Panc1 (cell line): ENCODE measurements at regions not wholly inside any gene's neighbourhood (a gene's known extent, or its start where the extent isn't known, plus 50 kb on each side); places are given as distances from the start of the nearest gene placed in this dataset.

Source experiments
- ATAC-seq: fragments of 200-7000 bp; cut with Tn5 transposase; 2 replicates; pipeline ENCODE4 v1.9.1; 2020; ENCODE audit warnings: mild to moderate bottlenecking, moderate library complexity
- BruUV-seq: library from RNA; stranded (reverse); fragments of 400-500 nt; replicated peaks from 2 replicates; lab custom pipeline; 2021; lab: Mats Ljungman, UMichigan
- CTCF ChIA-PET: fragments of 300-600 bp; sonication (Branson Sonifier 250); formaldehyde crosslinking; loops from one replicate; lab custom pipeline; 2022; ENCODE audit warnings: antibody characterized with exemption; lab: Charles Lee
- POLR2A ChIA-PET: fragments of 300-600 bp; sonication (Branson Sonifier 250); formaldehyde crosslinking; loops from one replicate; lab custom pipeline; 2022; ENCODE audit warnings: antibody characterized with exemption; lab: Charles Lee
- DNase-seq: peaks from one replicate; pipeline ENCODE4 v3.0.0-alpha.2; 2010; ENCODE audit warnings: low read depth, low spot score
- H3K27ac ChIP-seq: 2 replicates; pipeline ENCODE4 v1.5.1; 2011; ENCODE audit warnings: mild to moderate bottlenecking, low read length, inconsistent platforms
- H3K27me3 ChIP-seq: fragments of 200-500 bp; sonication (Bioruptor generic); 2 replicates; pipeline ENCODE4 v1.6.0; 2014; ENCODE audit warnings: low read length, inconsistent platforms; ENCODE audit not compliant: control insufficient read depth, insufficient read depth
- H3K36me3 ChIP-seq: fragments of 200-500 bp; sonication (Bioruptor generic); 2 replicates; pipeline ENCODE4 v1.5.1; 2014; ENCODE audit warnings: inconsistent platforms, mild to moderate bottlenecking, low read length, moderate library complexity; ENCODE audit not compliant: control insufficient read depth, insufficient read depth
- H3K4me1 ChIP-seq: 2 replicates; pipeline ENCODE4 v1.5.1; 2011; ENCODE audit warnings: inconsistent platforms, mild to moderate bottlenecking, low read length, moderate library complexity; ENCODE audit not compliant: control insufficient read depth, insufficient read depth
- H3K4me3 ChIP-seq, 2 experiments: 2 replicates each; pipeline ENCODE4 v1.5.1; 2011 to 2012; ENCODE audit warnings: low read depth in 2 of 2, low read length in 2 of 2, mild to moderate bottlenecking in 2 of 2, inconsistent platforms in 1 of 2, moderate library complexity in 1 of 2
- H3K9me3 ChIP-seq: fragments of 200-500 bp; sonication (Bioruptor generic); 2 replicates; pipeline ENCODE4 v1.5.1; 2014; ENCODE audit warnings: low read depth, mild to moderate bottlenecking, inconsistent platforms, low read length, moderate library complexity; ENCODE audit not compliant: control insufficient read depth, insufficient read depth
- CTCF ChIP-seq: fragments of 450-650 bp; IDR thresholded peaks from 2 replicates; pipeline ENCODE4 v1.5.1; 2017; ENCODE audit warnings: mild to moderate bottlenecking
- POLR2AphosphoS5 ChIP-seq: IDR thresholded peaks from 2 replicates; pipeline ENCODE4 v1.6.1; 2012; ENCODE audit warnings: mild to moderate bottlenecking, low read depth, low read length, moderate library complexity
- REST ChIP-seq, 2 experiments: IDR thresholded peaks; 2 replicates each; pipeline ENCODE4 v1.6.1; 2011 to 2012; ENCODE audit warnings: low read depth in 2 of 2, control low read depth in 1 of 2, low read length in 1 of 2, mild to moderate bottlenecking in 1 of 2, moderate library complexity in 1 of 2; ENCODE audit not compliant: insufficient read depth in 1 of 2
- SIN3A ChIP-seq: IDR thresholded peaks from 2 replicates; pipeline ENCODE4 v1.6.1; 2012; ENCODE audit warnings: low read depth, mild to moderate bottlenecking, low read length, moderate library complexity, borderline replicate concordance; ENCODE audit not compliant: insufficient read depth
- TCF7L2 ChIP-seq: IDR thresholded peaks from 2 replicates; pipeline ENCODE4 v1.6.1; 2011; ENCODE audit warnings: mild to moderate bottlenecking, low read depth, low read length, inconsistent platforms
- in situ Hi-C: cut with HindIII; loops from 2 replicates; pipeline ENCODE4 v1.10.0; 2016; ENCODE audit warnings: low sequenced_read_pairs, low pct_unique_long_range_greater_than_20kb
- intact Hi-C: fragments of 100-400 bp; cut with micrococcal nuclease; formaldehyde crosslinking; loops from one replicate; pipeline ENCODE4 v1.10.0; 2022; ENCODE audit not compliant: unreplicated experiment

- no peak for DNase-seq
- POLR2A ChIA-PET: no interaction called here
- BruUV-seq: no TSS peak
- in situ Hi-C loops (no loop called here), intact Hi-C loops (no loop called here)
- no peaks in the 10 kb centered on the region for H3K9me3 ChIP-seq
- no peaks in the 10 kb centered on the region for H3K36me3 ChIP-seq
- H3K4me3 ChIP-seq: no peak overlapping the region
- ATAC-seq: no peak
- no peaks in the 10 kb centered on the region for H3K4me1 ChIP-seq
- no peaks in the 10 kb centered on the region for H3K27me3 ChIP-seq
- no peak overlapping the region for H3K27ac ChIP-seq
- CTCF ChIA-PET: interaction anchor here (0.6 kb wide), 1 partner anchor 272 kb away, joined by 5 read pairs; no protein-coding TSS in a partner anchor
- TF ChIP-seq CTCF (no peak), TCF7L2 (no peak)
Observed at GRCh38 chr14:98477935-98478334, 794.1 kb downstream of the BCL11B start.

GRCh38 chr14:98489115-98489514, 782.9 kb downstream of the BCL11B start:
- POLR2A ChIA-PET: no interaction called here
- CTCF ChIA-PET: no interaction called here
- ATAC-seq (no peak), DNase-seq (no peak)
- H3K4me1 ChIP-seq: no peaks in the 10 kb centered on the region
- in situ Hi-C loops (no loop called here), intact Hi-C loops (no loop called here)
- no peaks in the 10 kb centered on the region for H3K9me3 ChIP-seq
- H3K36me3 ChIP-seq: no peaks in the 10 kb centered on the region
- no peak for TF ChIP-seq CTCF
- no peak for TF ChIP-seq POLR2AphosphoS5
- no peak for TF ChIP-seq TCF7L2
- TF ChIP-seq REST (IDR thresholded peaks at IDR 0.05; ENCODE audit: insufficient read depth in 1 of 2, low read depth in 2 of 2, low read length in 1 of 2): no peak
- H3K4me3 ChIP-seq: no peak overlapping the region
- BruUV-seq: no TSS peak
- H3K27me3 ChIP-seq: no peaks in the 10 kb centered on the region
- H3K27ac ChIP-seq: no peak overlapping the region

- Histone ChIP-seq H3K36me3 (no peaks in the 10 kb centered on the region), H3K4me1 (no peaks in the 10 kb centered on the region), H3K9me3 (no peaks in the 10 kb centered on the region), H3K4me3 (no peak overlapping the region), H3K27me3 (no peaks in the 10 kb centered on the region), H3K27ac (no peak overlapping the region)
- ChIA-PET POLR2A (no interaction called here), CTCF (no interaction called here)
- in situ Hi-C loops: no loop called here
- ATAC-seq: no peak
- intact Hi-C loops: no loop called here
- DNase-seq: no peak
- TF ChIP-seq CTCF: no peak
- TF ChIP-seq SIN3A: no peak
- TF ChIP-seq REST (IDR thresholded peaks at IDR 0.05; ENCODE audit: insufficient read depth in 1 of 2, low read depth in 2 of 2, low read length in 1 of 2): no peak
- TF ChIP-seq TCF7L2: no peak
- no peak for TF ChIP-seq POLR2AphosphoS5
- no TSS peak for BruUV-seq
Observed at GRCh38 chr14:98494582-98494981, 777.4 kb downstream of the BCL11B start.
